ENCODE measurements at regions not wholly inside any gene's neighbourhood (a gene's known extent, or its start where the extent isn't known, plus 50 kb on each side); places are given as distances from the start of the nearest gene placed in this dataset.

- H3K36me3 ChIP-seq (ENCODE audit: low read depth), result no peaks in the 10 kb centered on the region
- no peaks in the 10 kb centered on the region for H3K9me3 ChIP-seq (ENCODE audit: insufficient read depth, low read depth)
- H3K27me3 ChIP-seq (ENCODE audit: insufficient read depth, low read depth), result no peaks in the 10 kb centered on the region
- no peaks in the 10 kb centered on the region for H3K9me2 ChIP-seq (ENCODE audit: insufficient read depth)
- H3F3A ChIP-seq (ENCODE audit: insufficient read depth, low read depth), result no peaks in the 10 kb centered on the region
- H3K4me2 ChIP-seq, result no peak overlapping the region
- intact Hi-C loops (cut with micrococcal nuclease; ENCODE audit: unreplicated experiment), result no loop called here
- no peaks in the 10 kb centered on the region for H3K79me2 ChIP-seq (ENCODE audit: low read depth)
- no peak overlapping the region for H3K27ac ChIP-seq
- no TSS peak for BruUV-seq (replicated peaks)
- H2AFZ ChIP-seq, result no peak overlapping the region
- no peak overlapping the region for H3K4me3 ChIP-seq
- POLR2A ChIA-PET (ENCODE audit: unreplicated experiment), result no interaction called here
- H4K20me1 ChIP-seq (ENCODE audit: insufficient read depth), result no peaks in the 10 kb centered on the region
- no peak for DNase-seq
- H3K4me1 ChIP-seq (replicated peaks; ENCODE audit: insufficient read depth), result no peaks in the 10 kb centered on the region
- TF ChIP-seq EZH2 (IDR thresholded peaks at IDR 0.05; ENCODE audit: low read depth) (no peak), CTCF (conservative IDR thresholded peaks at IDR 0.05) (no peak)
- CTCF ChIA-PET, result interaction anchor here (0.7 to 1.1 kb wide), 2 partner anchors 78 kb away, joined by 3 read pairs; no protein-coding TSS in a partner anchor
These were observed 122.3 kb downstream of the XCL2 start for GRCh38 chr1:168421399-168422004.

- Histone ChIP-seq H3K9me2 (ENCODE audit: insufficient read depth) (no peaks in the 10 kb centered on the region), H3K9me3 (ENCODE audit: insufficient read depth, low read depth) (no peaks in the 10 kb centered on the region), H3K4me1 (replicated peaks; ENCODE audit: insufficient read depth) (no peaks in the 10 kb centered on the region), H3K27me3 (ENCODE audit: insufficient read depth, low read depth) (no peaks in the 10 kb centered on the region), H4K20me1 (ENCODE audit: insufficient read depth) (no peaks in the 10 kb centered on the region), H3K4me2 (no peak overlapping the region), H3K27ac (no peak overlapping the region), H3K36me3 (ENCODE audit: low read depth) (no peaks in the 10 kb centered on the region), H2AFZ (no peak overlapping the region), H3F3A (ENCODE audit: insufficient read depth, low read depth) (no peaks in the 10 kb centered on the region), H3K4me3 (no peak overlapping the region), H3K79me2 (ENCODE audit: low read depth) (no peaks in the 10 kb centered on the region)
- DNase-seq, result no peak
- ChIA-PET CTCF (no interaction called here), POLR2A (ENCODE audit: unreplicated experiment) (no interaction called here)
- TF ChIP-seq CTCF (conservative IDR thresholded peaks at IDR 0.05) (no peak), EZH2 (IDR thresholded peaks at IDR 0.05; ENCODE audit: low read depth) (no peak)
- intact Hi-C loops (cut with micrococcal nuclease; ENCODE audit: unreplicated experiment), result no loop called here
- no TSS peak for BruUV-seq (replicated peaks)
These were observed 123.6 kb downstream of the XCL2 start for GRCh38 chr1:168420177-168420576.

GRCh38 chr1:168419736-168420135, 124.1 kb downstream of the XCL2 start:
- CTCF ChIA-PET, result no interaction called here
- DNase-seq, result no peak
- no peak overlapping the region for H3K4me2 ChIP-seq
- POLR2A ChIA-PET (ENCODE audit: unreplicated experiment), result no interaction called here
- intact Hi-C loops (cut with micrococcal nuclease; ENCODE audit: unreplicated experiment), result no loop called here
- no peak overlapping the region for H3K27ac ChIP-seq
- TF ChIP-seq EZH2 (IDR thresholded peaks at IDR 0.05; ENCODE audit: low read depth) (no peak), CTCF (conservative IDR thresholded peaks at IDR 0.05) (no peak)
- no peaks in the 10 kb centered on the region for H3K9me2 ChIP-seq (ENCODE audit: insufficient read depth)
- no peaks in the 10 kb centered on the region for H3F3A ChIP-seq (ENCODE audit: insufficient read depth, low read depth)
- H3K79me2 ChIP-seq (ENCODE audit: low read depth), result no peaks in the 10 kb centered on the region
- BruUV-seq (replicated peaks), result no TSS peak
- H3K4me3 ChIP-seq, result no peak overlapping the region
- H4K20me1 ChIP-seq (ENCODE audit: insufficient read depth), result no peaks in the 10 kb centered on the region
- no peak overlapping the region for H2AFZ ChIP-seq
- H3K9me3 ChIP-seq (ENCODE audit: insufficient read depth, low read depth), result no peaks in the 10 kb centered on the region
- no peaks in the 10 kb centered on the region for H3K4me1 ChIP-seq (replicated peaks; ENCODE audit: insufficient read depth)
- no peaks in the 10 kb centered on the region for H3K27me3 ChIP-seq (ENCODE audit: insufficient read depth, low read depth)
- H3K36me3 ChIP-seq (ENCODE audit: low read depth), result no peaks in the 10 kb centered on the region

All from PC-9 (cell line).